HL-60 (cell line): ENCODE measurements at regions not wholly inside any gene's neighbourhood (a gene's known extent, or its start where the extent isn't known, plus 50 kb on each side); places are given as distances from the start of the nearest gene placed in this dataset.
"Not testable (repeated sequence)": the region's sequence is repeated elsewhere in the genome, so short reads cannot be mapped to it uniquely, and the experiment has no call there.

ENCODE experiments used
- DNase-seq, 2 experiments: peaks; one replicate each; pipeline ENCODE4 v3.0.0-alpha.2; 2010 to 2020; ENCODE audit warnings: low read depth in 1 of 2, low spot score in 1 of 2
- H3K27ac ChIP-seq: fragments of 250-450 bp; sonication (Bioruptor Pico); replicated peaks from 2 replicates; pipeline ENCODE4 v1.5.1; 2020; ENCODE audit warnings: mild to moderate bottlenecking, moderate library complexity
- H3K27me3 ChIP-seq: fragments of 250-450 bp; sonication (Bioruptor Pico); 2 replicates; pipeline ENCODE4 v1.5.1; 2021; ENCODE audit warnings: mild to moderate bottlenecking, moderate library complexity; ENCODE audit not compliant: insufficient read depth, poor library complexity, severe bottlenecking
- H3K4me3 ChIP-seq: replicated peaks from 2 replicates; pipeline ENCODE4 v1.5.1; 2011; ENCODE audit warnings: mild to moderate bottlenecking, control low read depth, low read length; ENCODE audit not compliant: insufficient read depth
- GABPA ChIP-seq: IDR thresholded peaks from 2 replicates; pipeline ENCODE4 v1.6.1; 2012; ENCODE audit warnings: low read depth
- POLR2AphosphoS5 ChIP-seq: IDR thresholded peaks from 2 replicates; pipeline ENCODE4 v1.6.1; 2012; ENCODE audit warnings: low read depth
- REST ChIP-seq: IDR thresholded peaks from 2 replicates; pipeline ENCODE4 v1.6.1; 2012; ENCODE audit warnings: low read depth; ENCODE audit not compliant: insufficient replicate concordance
- SPI1 ChIP-seq: IDR thresholded peaks from 2 replicates; pipeline ENCODE4 v1.6.1; 2012; ENCODE audit warnings: low read depth, mild to moderate bottlenecking, borderline replicate concordance
- TF ChIP-seq, protein P1 (sequence below): IDR thresholded peaks from one replicate; pipeline ENCODE4 v1.5.1; 2011; ENCODE audit warnings: low read length, control low read depth, inconsistent platforms; ENCODE audit not compliant: insufficient read depth

DNA sequence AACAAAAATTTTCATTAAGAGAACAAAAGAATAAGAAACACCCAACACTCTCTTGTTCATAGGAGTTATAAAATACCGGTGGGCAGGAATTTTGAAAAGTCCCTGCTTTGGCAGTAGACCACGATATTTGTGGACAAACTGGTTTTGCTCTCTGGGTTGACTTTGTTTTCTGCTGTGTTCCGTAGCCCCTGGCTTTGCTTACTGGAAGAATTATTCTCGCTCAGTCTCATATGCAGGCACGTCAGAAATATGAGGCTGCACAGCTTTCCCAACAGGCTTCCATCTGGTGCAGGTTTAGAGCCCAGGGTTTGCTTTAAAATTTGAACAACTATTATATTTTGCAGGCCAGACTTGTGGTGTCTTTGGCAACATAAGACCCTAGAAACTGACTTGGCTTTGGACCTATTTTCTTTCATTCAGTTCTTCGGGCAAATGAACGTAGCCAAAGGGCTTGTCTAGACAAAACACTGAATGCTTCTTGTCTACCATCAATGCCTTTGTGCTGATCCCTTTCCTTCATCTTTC lies 2012.6 kb downstream of the PCDH9 start:
- H3K27ac ChIP-seq: no peak overlapping the region
- no peak for DNase-seq
- H3K27me3 ChIP-seq: no peaks in the 10 kb centered on the region
- no peak overlapping the region for H3K4me3 ChIP-seq
- no peak for TF ChIP-seq SPI1
- TF ChIP-seq, protein P1, sequence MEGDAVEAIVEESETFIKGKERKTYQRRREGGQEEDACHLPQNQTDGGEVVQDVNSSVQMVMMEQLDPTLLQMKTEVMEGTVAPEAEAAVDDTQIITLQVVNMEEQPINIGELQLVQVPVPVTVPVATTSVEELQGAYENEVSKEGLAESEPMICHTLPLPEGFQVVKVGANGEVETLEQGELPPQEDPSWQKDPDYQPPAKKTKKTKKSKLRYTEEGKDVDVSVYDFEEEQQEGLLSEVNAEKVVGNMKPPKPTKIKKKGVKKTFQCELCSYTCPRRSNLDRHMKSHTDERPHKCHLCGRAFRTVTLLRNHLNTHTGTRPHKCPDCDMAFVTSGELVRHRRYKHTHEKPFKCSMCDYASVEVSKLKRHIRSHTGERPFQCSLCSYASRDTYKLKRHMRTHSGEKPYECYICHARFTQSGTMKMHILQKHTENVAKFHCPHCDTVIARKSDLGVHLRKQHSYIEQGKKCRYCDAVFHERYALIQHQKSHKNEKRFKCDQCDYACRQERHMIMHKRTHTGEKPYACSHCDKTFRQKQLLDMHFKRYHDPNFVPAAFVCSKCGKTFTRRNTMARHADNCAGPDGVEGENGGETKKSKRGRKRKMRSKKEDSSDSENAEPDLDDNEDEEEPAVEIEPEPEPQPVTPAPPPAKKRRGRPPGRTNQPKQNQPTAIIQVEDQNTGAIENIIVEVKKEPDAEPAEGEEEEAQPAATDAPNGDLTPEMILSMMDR: no peak
- no peak for TF ChIP-seq REST
- no peak for TF ChIP-seq POLR2AphosphoS5
- TF ChIP-seq GABPA: no peak

DNA sequence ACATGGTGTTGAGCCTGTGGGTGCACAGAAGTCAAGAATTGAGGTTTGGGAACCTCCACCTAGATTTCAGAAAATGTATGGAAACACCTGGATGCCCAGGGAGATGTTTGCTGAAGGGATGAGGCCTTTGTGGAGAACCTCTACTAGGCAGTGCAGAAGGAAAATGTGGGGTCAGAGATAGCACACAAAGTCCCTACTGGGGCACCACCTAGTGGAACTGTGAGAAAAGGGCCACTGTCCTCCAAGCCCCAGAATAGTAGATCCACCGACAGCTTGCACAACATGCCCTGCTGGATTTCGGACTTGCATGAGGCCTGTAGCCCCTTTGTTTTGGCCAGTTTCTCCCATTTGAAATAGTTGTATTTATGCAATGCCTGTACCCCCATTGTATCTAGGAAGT lies 2027.3 kb downstream of the PCDH9 start:
- not testable (repeated sequence) for DNase-seq, H3K27ac ChIP-seq, H3K27me3 ChIP-seq, H3K4me3 ChIP-seq

GRCh38 chr13:65188721-65189120 lies 2041.4 kb downstream of the PCDH9 start:
- no peaks in the 10 kb centered on the region for H3K27me3 ChIP-seq
- no peak overlapping the region for H3K27ac ChIP-seq
- no peak for DNase-seq
- H3K4me3 ChIP-seq: no peak overlapping the region
- TF ChIP-seq REST (no peak), GABPA (no peak), SPI1 (no peak), POLR2AphosphoS5 (no peak)
- TF ChIP-seq, protein P1: no peak

- DNase-seq: no peak
- no peak overlapping the region for H3K27ac ChIP-seq
These were observed 2062.1 kb downstream of the PCDH9 start for GRCh38 chr13:65168026-65168425.

More at GRCh38 chr13:65168026-65168425, 2062.1 kb downstream of the PCDH9 start:
- Histone ChIP-seq H3K27me3 (no peaks in the 10 kb centered on the region), H3K4me3 (no peak overlapping the region)
- TF ChIP-seq REST: no peak
- TF ChIP-seq, protein P1: no peak
- no peak for TF ChIP-seq GABPA
- no peak for TF ChIP-seq POLR2AphosphoS5
- no peak for TF ChIP-seq SPI1
